Liver (tissue), 3 donors: ENCODE measurements at regions not wholly inside any gene's neighbourhood (a gene's known extent, or its start where the extent isn't known, plus 50 kb on each side); places are given as distances from the start of the nearest gene placed in this dataset.

ENCODE experiments used
- CTCF ChIP-seq: fragments of 150-350 bp; IDR thresholded peaks from 2 replicates; pipeline ENCODE4 v1.5.1; 2017; ENCODE audit warnings: improper control_type of control experiment, low read depth, low read length; ENCODE audit not compliant: missing input control
- EGR1 ChIP-seq, 2 donors: IDR thresholded peaks; 2 replicates each; pipeline ENCODE4 v1.6.1; 2016 to 2018; ENCODE audit warnings: antibody characterized with exemption in 2 of 2, low read depth in 2 of 2
- FOXA1 ChIP-seq: IDR thresholded peaks from 2 replicates; pipeline ENCODE4 v1.6.1; 2016; ENCODE audit warnings: antibody characterized with exemption
- FOXA2 ChIP-seq: IDR thresholded peaks from 2 replicates; pipeline ENCODE4 v1.6.1; 2016; ENCODE audit warnings: antibody characterized with exemption
- GABPA ChIP-seq, 2 donors: IDR thresholded peaks in 1 of 2; conservative IDR thresholded peaks in 1 of 2; 2 replicates each; pipeline ENCODE4 v1.6.1; 2016; ENCODE audit warnings: antibody characterized with exemption in 2 of 2, mild to moderate bottlenecking in 1 of 2, moderate library complexity in 1 of 2
- JUND ChIP-seq, 2 donors: IDR thresholded peaks; 2 replicates each; pipeline ENCODE4 v1.6.1; 2016; ENCODE audit warnings: antibody characterized with exemption in 2 of 2
- MAX ChIP-seq: IDR thresholded peaks from 2 replicates; pipeline ENCODE4 v1.6.1; 2016; ENCODE audit warnings: antibody characterized with exemption
- RAD21 ChIP-seq, 2 donors: IDR thresholded peaks; 2 replicates each; pipeline ENCODE4 v1.6.1; 2016; ENCODE audit warnings: antibody characterized with exemption in 2 of 2, mild to moderate bottlenecking in 2 of 2
- RXRA ChIP-seq, 2 donors: IDR thresholded peaks; 2 replicates each; pipeline ENCODE4 v1.6.1; 2017 to 2018; ENCODE audit warnings: antibody characterized with exemption in 2 of 2, mild to moderate bottlenecking in 1 of 2
- SP1 ChIP-seq: IDR thresholded peaks from 2 replicates; pipeline ENCODE4 v1.6.1; 2018; ENCODE audit warnings: antibody characterized with exemption, mild to moderate bottlenecking
- TAF1 ChIP-seq: conservative IDR thresholded peaks from 2 replicates; pipeline ENCODE4 v1.6.1; 2016; ENCODE audit warnings: antibody characterized with exemption, mild to moderate bottlenecking
- YY1 ChIP-seq: IDR thresholded peaks from 2 replicates; pipeline ENCODE4 v1.6.1; 2016; ENCODE audit warnings: antibody characterized with exemption, mild to moderate bottlenecking
- donor health status: healthy.
- donor health status: healthy.

DNA sequence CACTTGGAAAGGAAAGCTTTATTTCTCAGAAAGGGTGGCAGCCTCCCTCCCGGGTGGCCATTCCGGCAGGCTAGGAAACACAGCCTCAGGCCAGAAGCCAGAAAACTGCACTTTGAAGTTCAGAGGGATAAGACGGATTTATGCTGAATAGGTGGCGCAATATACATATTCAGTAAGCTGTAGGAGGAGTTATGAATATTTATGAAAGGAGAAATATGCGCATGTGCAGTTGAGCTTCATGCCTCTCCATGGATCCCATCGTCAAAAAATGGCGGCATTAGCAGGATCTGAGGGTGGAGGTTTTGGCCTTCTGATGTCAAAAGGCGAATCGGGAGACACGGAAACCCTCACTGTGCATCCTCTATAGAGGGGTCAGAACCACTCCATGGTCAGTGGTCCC is 82.3 kb downstream of the KATNIP start:
- TF ChIP-seq CTCF = no peak
- no peak for TF ChIP-seq GABPA (IDR thresholded peaks at IDR 0.05 in 1 of 2, conservative IDR thresholded peaks at IDR 0.05 in 1 of 2)
- TF ChIP-seq TAF1 = no peak
- TF ChIP-seq EGR1 (IDR thresholded peaks at IDR 0.05; ENCODE audit: low read depth in 2 of 2) = no peak
- TF ChIP-seq RXRA (IDR thresholded peaks at IDR 0.05) = no peak
- TF ChIP-seq RAD21 (IDR thresholded peaks at IDR 0.05) = no peak
- TF ChIP-seq YY1 = no peak
- TF ChIP-seq FOXA1 = no peak
- no peak for TF ChIP-seq MAX
- no peak for TF ChIP-seq JUND (IDR thresholded peaks at IDR 0.05)
- TF ChIP-seq FOXA2 = no peak
- no peak for TF ChIP-seq SP1
